ENCODE measurements at regions not wholly inside any gene's neighbourhood (a gene's known extent, or its start where the extent isn't known, plus 50 kb on each side); places are given as distances from the start of the nearest gene placed in this dataset.
"Not testable (repeated sequence)": the region's sequence is repeated elsewhere in the genome, so short reads cannot be mapped to it uniquely, and the experiment has no call there.

GRCh38 chrX:18017411-18017810, 156.3 kb upstream of the RAI2 start:
- DNase-seq (ENCODE audit: low spot score), result no peak
- intact Hi-C loops (cut with DNase I), result no loop called here

GRCh38 chrX:18016941-18017340, 155.8 kb upstream of the RAI2 start:
- DNase-seq (ENCODE audit: low spot score), result no peak
- intact Hi-C loops (cut with DNase I), result no loop called here

GRCh38 chrX:18010253-18010652, 149.2 kb upstream of the RAI2 start:
- no peak for DNase-seq (ENCODE audit: low spot score)
- intact Hi-C loops (cut with DNase I), result no loop called here

GRCh38 chrX:18003876-18004275, 142.8 kb upstream of the RAI2 start:
- intact Hi-C loops (cut with DNase I), result no loop called here
- no peak for DNase-seq (ENCODE audit: low spot score)

GRCh38 chrX:18002791-18003190, 141.7 kb upstream of the RAI2 start:
- DNase-seq (ENCODE audit: low spot score), result no peak
- intact Hi-C loops (cut with DNase I), result no loop called here

- DNase-seq (ENCODE audit: low spot score), result no peak
- intact Hi-C loops (cut with DNase I), result no loop called here
Measured at GRCh38 chrX:17994429-17994828, 133.3 kb upstream of the RAI2 start.

GRCh38 chrX:17993062-17993461, 132.0 kb upstream of the RAI2 start:
- no peak for DNase-seq (ENCODE audit: low spot score)
- intact Hi-C loops (cut with DNase I), result no loop called here

GRCh38 chrX:17990532-17990931, 129.4 kb upstream of the RAI2 start:
- intact Hi-C loops (cut with DNase I), result no loop called here
- DNase-seq (ENCODE audit: low spot score), result no peak

- intact Hi-C loops (cut with DNase I), result no loop called here
- DNase-seq (ENCODE audit: low spot score), result no peak
Measured at GRCh38 chrX:17987783-17988182, 126.7 kb upstream of the RAI2 start.

GRCh38 chrX:17986977-17987376, 125.9 kb upstream of the RAI2 start:
- DNase-seq (ENCODE audit: low spot score), result no peak
- intact Hi-C loops (cut with DNase I), result no loop called here

- intact Hi-C loops (cut with DNase I), result no loop called here
- no peak for DNase-seq (ENCODE audit: low spot score)
Measured at GRCh38 chrX:17986440-17986839, 125.3 kb upstream of the RAI2 start.

- intact Hi-C loops (cut with DNase I), result no loop called here
Measured at GRCh38 chrX:17984415-17984814, 123.3 kb upstream of the RAI2 start.

GRCh38 chrX:17983389-17983788, 122.3 kb upstream of the RAI2 start:
- intact Hi-C loops (cut with DNase I), result no loop called here
- no peak for DNase-seq (ENCODE audit: low spot score)

More at GRCh38 chrX:17984415-17984814, 123.3 kb upstream of the RAI2 start:
- no peak for DNase-seq (ENCODE audit: low spot score)

GRCh38 chrX:17977696-17978095, 116.6 kb upstream of the RAI2 start:
- intact Hi-C loops (cut with DNase I), result no loop called here
- DNase-seq (ENCODE audit: low spot score), result no peak

GRCh38 chrX:17976955-17977354, 115.9 kb upstream of the RAI2 start:
- intact Hi-C loops (cut with DNase I), result no loop called here
- no peak for DNase-seq (ENCODE audit: low spot score)

- intact Hi-C loops (cut with DNase I); DNase-seq (ENCODE audit: low spot score): not testable (repeated sequence)
Measured at GRCh38 chrX:17975349-17975748, 114.3 kb upstream of the RAI2 start.

GRCh38 chrX:17968367-17968766, 107.3 kb upstream of the RAI2 start:
- no peak for DNase-seq (ENCODE audit: low spot score)
- intact Hi-C loops (cut with DNase I), result no loop called here

GRCh38 chrX:17967888-17968287, 106.8 kb upstream of the RAI2 start:
- DNase-seq (ENCODE audit: low spot score), result no peak
- intact Hi-C loops (cut with DNase I), result no loop called here

- DNase-seq (ENCODE audit: low spot score), result no peak
- intact Hi-C loops (cut with DNase I), result no loop called here
Measured at GRCh38 chrX:17964871-17965270, 103.8 kb upstream of the RAI2 start.

GRCh38 chrX:17960891-17961290, 99.8 kb upstream of the RAI2 start:
- no peak for DNase-seq (ENCODE audit: low spot score)
- intact Hi-C loops (cut with DNase I), result no loop called here

- intact Hi-C loops (cut with DNase I), result loop anchor here (10.0 kb wide), 1 partner anchor 260 kb away; no protein-coding TSS in a partner anchor
Measured at GRCh38 chrX:17944833-17945497, 83.9 kb upstream of the RAI2 start.

GRCh38 chrX:17941171-17941570, 80.1 kb upstream of the RAI2 start:
- intact Hi-C loops (cut with DNase I), result loop anchor here (10.0 kb wide), 1 partner anchor 264 kb away; no protein-coding TSS in a partner anchor
- DNase-seq (ENCODE audit: low spot score), result not testable (repeated sequence)

More at GRCh38 chrX:17944833-17945497, 83.9 kb upstream of the RAI2 start:
- DNase-seq (ENCODE audit: low spot score), result no peak
